ENCODE measurements at regions not wholly inside any gene's neighbourhood (a gene's known extent, or its start where the extent isn't known, plus 50 kb on each side); places are given as distances from the start of the nearest gene placed in this dataset.

DNA sequence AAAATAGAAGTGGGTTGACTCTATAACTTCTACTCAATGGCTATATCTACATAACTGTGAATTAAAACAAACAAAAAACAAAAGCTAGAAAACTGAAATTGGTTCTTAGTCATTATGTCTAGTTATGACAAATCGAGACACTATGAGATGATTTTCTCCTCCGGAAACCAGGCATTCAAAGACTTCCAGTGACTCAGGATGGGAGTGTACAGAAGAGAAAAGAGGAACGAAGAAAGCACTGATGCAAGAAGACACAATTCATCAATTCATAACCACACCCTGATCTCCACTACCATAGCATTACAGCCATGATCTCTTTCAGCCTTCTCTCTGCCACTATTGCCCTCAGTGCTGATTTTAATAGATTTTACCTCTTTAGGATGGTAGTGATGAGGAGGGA lies 253.6 kb downstream of the CBLL2 start (continued):
- TF ChIP-seq, protein P1, sequence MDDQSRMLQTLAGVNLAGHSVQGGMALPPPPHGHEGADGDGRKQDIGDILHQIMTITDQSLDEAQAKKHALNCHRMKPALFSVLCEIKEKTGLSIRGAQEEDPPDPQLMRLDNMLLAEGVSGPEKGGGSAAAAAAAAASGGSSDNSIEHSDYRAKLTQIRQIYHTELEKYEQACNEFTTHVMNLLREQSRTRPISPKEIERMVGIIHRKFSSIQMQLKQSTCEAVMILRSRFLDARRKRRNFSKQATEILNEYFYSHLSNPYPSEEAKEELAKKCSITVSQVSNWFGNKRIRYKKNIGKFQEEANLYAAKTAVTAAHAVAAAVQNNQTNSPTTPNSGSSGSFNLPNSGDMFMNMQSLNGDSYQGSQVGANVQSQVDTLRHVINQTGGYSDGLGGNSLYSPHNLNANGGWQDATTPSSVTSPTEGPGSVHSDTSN (IDR thresholded peaks at IDR 0.05; ENCODE audit: insufficient replicate concordance, low read depth, low read length), result no peak
- TF ChIP-seq RAD21 (IDR thresholded peaks at IDR 0.05; ENCODE audit: insufficient read depth, low read depth, low read length) (no peak), ZBTB40 (IDR thresholded peaks at IDR 0.05; ENCODE audit: borderline replicate concordance) (no peak), CBFB (IDR thresholded peaks at IDR 0.05; ENCODE audit: low read depth) (no peak), EED (IDR thresholded peaks at IDR 0.05; ENCODE audit: low read depth) (peak; percentile 81), NFIC (IDR thresholded peaks at IDR 0.05; ENCODE audit: low read depth, low read length) (peak; percentile 97), ASH2L (IDR thresholded peaks at IDR 0.05; ENCODE audit: borderline replicate concordance, low read depth) (no peak), MTA3 (IDR thresholded peaks at IDR 0.05; ENCODE audit: borderline replicate concordance, low read length) (peak; percentile 62; the same call in 1 of the 2 replicates), ZNF207 (IDR thresholded peaks at IDR 0.05; ENCODE audit: borderline replicate concordance) (no peak), FOXM1 (IDR thresholded peaks at IDR 0.05; ENCODE audit: low read depth, low read length) (peak; percentile 92; the same call in 1 of the 2 replicates), BCL11A (IDR thresholded peaks at IDR 0.05; ENCODE audit: low read depth, low read length) (peak; percentile 96), SIX5 (IDR thresholded peaks at IDR 0.05; ENCODE audit: low read depth, low read length, severe bottlenecking) (no peak), SIN3A (IDR thresholded peaks at IDR 0.05; ENCODE audit: low read depth, low read length) (no peak), MYC (IDR thresholded peaks at IDR 0.05; ENCODE audit: insufficient read depth, insufficient read length, insufficient replicate concordance, low read length, severe bottlenecking) (no peak), IRF4 (IDR thresholded peaks at IDR 0.05; ENCODE audit: low read depth, low read length) (peak; percentile 94)
- TF ChIP-seq, protein P2, sequence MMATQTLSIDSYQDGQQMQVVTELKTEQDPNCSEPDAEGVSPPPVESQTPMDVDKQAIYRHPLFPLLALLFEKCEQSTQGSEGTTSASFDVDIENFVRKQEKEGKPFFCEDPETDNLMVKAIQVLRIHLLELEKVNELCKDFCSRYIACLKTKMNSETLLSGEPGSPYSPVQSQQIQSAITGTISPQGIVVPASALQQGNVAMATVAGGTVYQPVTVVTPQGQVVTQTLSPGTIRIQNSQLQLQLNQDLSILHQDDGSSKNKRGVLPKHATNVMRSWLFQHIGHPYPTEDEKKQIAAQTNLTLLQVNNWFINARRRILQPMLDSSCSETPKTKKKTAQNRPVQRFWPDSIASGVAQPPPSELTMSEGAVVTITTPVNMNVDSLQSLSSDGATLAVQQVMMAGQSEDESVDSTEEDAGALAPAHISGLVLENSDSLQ (IDR thresholded peaks at IDR 0.05), result peak; percentile 36; the same call in 1 of the 2 replicates
- TF ChIP-seq, protein P3, sequence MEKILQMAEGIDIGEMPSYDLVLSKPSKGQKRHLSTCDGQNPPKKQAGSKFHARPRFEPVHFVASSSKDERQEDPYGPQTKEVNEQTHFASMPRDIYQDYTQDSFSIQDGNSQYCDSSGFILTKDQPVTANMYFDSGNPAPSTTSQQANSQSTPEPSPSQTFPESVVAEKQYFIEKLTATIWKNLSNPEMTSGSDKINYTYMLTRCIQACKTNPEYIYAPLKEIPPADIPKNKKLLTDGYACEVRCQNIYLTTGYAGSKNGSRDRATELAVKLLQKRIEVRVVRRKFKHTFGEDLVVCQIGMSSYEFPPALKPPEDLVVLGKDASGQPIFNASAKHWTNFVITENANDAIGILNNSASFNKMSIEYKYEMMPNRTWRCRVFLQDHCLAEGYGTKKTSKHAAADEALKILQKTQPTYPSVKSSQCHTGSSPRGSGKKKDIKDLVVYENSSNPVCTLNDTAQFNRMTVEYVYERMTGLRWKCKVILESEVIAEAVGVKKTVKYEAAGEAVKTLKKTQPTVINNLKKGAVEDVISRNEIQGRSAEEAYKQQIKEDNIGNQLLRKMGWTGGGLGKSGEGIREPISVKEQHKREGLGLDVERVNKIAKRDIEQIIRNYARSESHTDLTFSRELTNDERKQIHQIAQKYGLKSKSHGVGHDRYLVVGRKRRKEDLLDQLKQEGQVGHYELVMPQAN (conservative IDR thresholded peaks at IDR 0.05), result no peak
- TF ChIP-seq, protein P4, sequence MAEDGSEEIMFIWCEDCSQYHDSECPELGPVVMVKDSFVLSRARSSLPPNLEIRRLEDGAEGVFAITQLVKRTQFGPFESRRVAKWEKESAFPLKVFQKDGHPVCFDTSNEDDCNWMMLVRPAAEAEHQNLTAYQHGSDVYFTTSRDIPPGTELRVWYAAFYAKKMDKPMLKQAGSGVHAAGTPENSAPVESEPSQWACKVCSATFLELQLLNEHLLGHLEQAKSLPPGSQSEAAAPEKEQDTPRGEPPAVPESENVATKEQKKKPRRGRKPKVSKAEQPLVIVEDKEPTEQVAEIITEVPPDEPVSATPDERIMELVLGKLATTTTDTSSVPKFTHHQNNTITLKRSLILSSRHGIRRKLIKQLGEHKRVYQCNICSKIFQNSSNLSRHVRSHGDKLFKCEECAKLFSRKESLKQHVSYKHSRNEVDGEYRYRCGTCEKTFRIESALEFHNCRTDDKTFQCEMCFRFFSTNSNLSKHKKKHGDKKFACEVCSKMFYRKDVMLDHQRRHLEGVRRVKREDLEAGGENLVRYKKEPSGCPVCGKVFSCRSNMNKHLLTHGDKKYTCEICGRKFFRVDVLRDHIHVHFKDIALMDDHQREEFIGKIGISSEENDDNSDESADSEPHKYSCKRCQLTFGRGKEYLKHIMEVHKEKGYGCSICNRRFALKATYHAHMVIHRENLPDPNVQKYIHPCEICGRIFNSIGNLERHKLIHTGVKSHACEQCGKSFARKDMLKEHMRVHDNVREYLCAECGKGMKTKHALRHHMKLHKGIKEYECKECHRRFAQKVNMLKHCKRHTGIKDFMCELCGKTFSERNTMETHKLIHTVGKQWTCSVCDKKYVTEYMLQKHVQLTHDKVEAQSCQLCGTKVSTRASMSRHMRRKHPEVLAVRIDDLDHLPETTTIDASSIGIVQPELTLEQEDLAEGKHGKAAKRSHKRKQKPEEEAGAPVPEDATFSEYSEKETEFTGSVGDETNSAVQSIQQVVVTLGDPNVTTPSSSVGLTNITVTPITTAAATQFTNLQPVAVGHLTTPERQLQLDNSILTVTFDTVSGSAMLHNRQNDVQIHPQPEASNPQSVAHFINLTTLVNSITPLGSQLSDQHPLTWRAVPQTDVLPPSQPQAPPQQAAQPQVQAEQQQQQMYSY (CRISPR knock-in tag; IDR thresholded peaks at IDR 0.05), result no peak
